Smooth muscle cell (in vitro differentiated cells): ENCODE measurements at regions not wholly inside any gene's neighbourhood (a gene's known extent, or its start where the extent isn't known, plus 50 kb on each side); places are given as distances from the start of the nearest gene placed in this dataset.
"Not testable (repeated sequence)": the region's sequence is repeated elsewhere in the genome, so short reads cannot be mapped to it uniquely, and the experiment has no call there.

Experiments
- DNase-seq: peaks from one replicate; lab custom pipeline; 2025; ENCODE audit not compliant: unreplicated experiment; lab: John Stamatoyannopoulos, UW
- H2AFZ ChIP-seq: fragments of 200-600 bp; sonication (generic); 2 replicates; pipeline ENCODE4 v1.6.0; 2016; ENCODE audit warnings: antibody characterized with exemption, low read depth, mild to moderate bottlenecking
- H3F3A ChIP-seq: fragments of 200-600 bp; sonication (generic); 2 replicates; pipeline ENCODE4 v1.6.0; 2017; ENCODE audit warnings: antibody characterized with exemption, low read depth
- H3K27ac ChIP-seq: fragments of 200-600 bp; sonication (generic); 2 replicates; pipeline ENCODE4 v1.5.1; 2016; ENCODE audit warnings: low read depth, mild to moderate bottlenecking
- H3K27me3 ChIP-seq: fragments of 200-600 bp; sonication (generic); 2 replicates; pipeline ENCODE4 v1.6.1; 2016; ENCODE audit warnings: low read depth, mild to moderate bottlenecking
- H3K36me3 ChIP-seq: fragments of 200-600 bp; sonication (generic); 2 replicates; pipeline ENCODE4 v1.5.1; 2016; ENCODE audit warnings: low read depth
- H3K4me1 ChIP-seq: fragments of 200-600 bp; sonication (generic); 2 replicates; pipeline ENCODE4 v1.5.1; 2016; ENCODE audit warnings: low read depth
- H3K4me2 ChIP-seq: fragments of 200-600 bp; sonication (generic); 2 replicates; pipeline ENCODE4 v1.6.0; 2016; ENCODE audit warnings: mild to moderate bottlenecking
- H3K4me3 ChIP-seq: fragments of 200-600 bp; sonication (generic); 2 replicates; pipeline ENCODE4 v1.5.1; 2016; ENCODE audit warnings: mild to moderate bottlenecking
- H3K79me2 ChIP-seq: fragments of 200-600 bp; sonication (generic); 2 replicates; pipeline ENCODE4 v1.6.0; 2016; ENCODE audit warnings: low read depth, mild to moderate bottlenecking
- H3K9ac ChIP-seq: fragments of 200-600 bp; sonication (generic); 2 replicates; pipeline ENCODE4 v1.6.0; 2016; ENCODE audit warnings: low read depth
- H3K9me3 ChIP-seq: fragments of 200-600 bp; sonication (generic); replicated peaks from 2 replicates; pipeline ENCODE4 v1.5.1; 2016; ENCODE audit warnings: low read depth
- H4K20me1 ChIP-seq: fragments of 200-600 bp; sonication (generic); 2 replicates; pipeline ENCODE4 v1.6.0; 2016; ENCODE audit warnings: low read depth
- CTCF ChIP-seq: fragments of 200-600 bp; sonication (generic); IDR thresholded peaks from 2 replicates; pipeline ENCODE4 v1.5.1; 2017; ENCODE audit warnings: borderline replicate concordance, mild to moderate bottlenecking, antibody characterized with exemption; ENCODE audit not compliant: insufficient read depth, poor library complexity, severe bottlenecking
- WGBS: methylation state at CpG from one replicate; pipeline ENCODE4 v1.1.7; 2016; ENCODE audit warnings: low lambda C conversion rate; 5-methylcytosine and 5-hydroxymethylcytosine counted together

- H3K4me3 ChIP-seq, result no peak overlapping the region
- H3K79me2 ChIP-seq, result no peaks in the 10 kb centered on the region
- H4K20me1 ChIP-seq, result no peaks in the 10 kb centered on the region
- no peaks in the 10 kb centered on the region for H3K27me3 ChIP-seq
- WGBS, result 81% methylated on average over 5 of the region's 5 CpGs
- H3K27ac ChIP-seq, result no peak overlapping the region
- no peak for TF ChIP-seq CTCF
- no peak overlapping the region for H2AFZ ChIP-seq
- no peaks in the 10 kb centered on the region for H3F3A ChIP-seq
- DNase-seq, result no peak
- H3K4me1 ChIP-seq, result peaks cover 58% of the 10 kb centered on the region
- H3K36me3 ChIP-seq, result no peaks in the 10 kb centered on the region
- H3K9me3 ChIP-seq, result no peaks in the 10 kb centered on the region
- no peak overlapping the region for H3K4me2 ChIP-seq
- H3K9ac ChIP-seq, result no peak overlapping the region
These were observed 137.0 kb upstream of the CDKN3 start for GRCh38 chr14:54259821-54260220.

GRCh38 chr14:54261283-54261682 is 135.5 kb upstream of the CDKN3 start:
- no peaks in the 10 kb centered on the region for H3K79me2 ChIP-seq
- no peaks in the 10 kb centered on the region for H3K36me3 ChIP-seq
- no peak overlapping the region for H3K4me3 ChIP-seq
- no peak for TF ChIP-seq CTCF
- no peaks in the 10 kb centered on the region for H4K20me1 ChIP-seq
- peaks cover 56% of the 10 kb centered on the region for H3K4me1 ChIP-seq
- WGBS, result 72% methylated on average over 7 of the region's 7 CpGs
- no peak overlapping the region for H2AFZ ChIP-seq
- H3K4me2 ChIP-seq, result no peak overlapping the region
- H3K27ac ChIP-seq, result no peak overlapping the region
- H3K9ac ChIP-seq, result no peak overlapping the region
- H3K27me3 ChIP-seq, result no peaks in the 10 kb centered on the region
- DNase-seq, result no peak
- H3F3A ChIP-seq, result no peaks in the 10 kb centered on the region
- no peaks in the 10 kb centered on the region for H3K9me3 ChIP-seq

GRCh38 chr14:54266616-54267015 is 130.2 kb upstream of the CDKN3 start:
- H3K4me2 ChIP-seq, H2AFZ ChIP-seq, H3K9me3 ChIP-seq, H3K4me1 ChIP-seq, H3K27me3 ChIP-seq, H3K4me3 ChIP-seq, H3K9ac ChIP-seq, H3K36me3 ChIP-seq, H3K27ac ChIP-seq, H3K79me2 ChIP-seq, H4K20me1 ChIP-seq, H3F3A ChIP-seq, DNase-seq: not testable (repeated sequence)
- 82% methylated on average over 3 of the region's 3 CpGs for WGBS

GRCh38 chr14:54267172-54267571 is 129.6 kb upstream of the CDKN3 start:
- H3K4me2 ChIP-seq, result no peak overlapping the region
- 86% methylated on average over 2 of the region's 2 CpGs for WGBS
- TF ChIP-seq CTCF, result no peak

More at GRCh38 chr14:54267172-54267571, 129.6 kb upstream of the CDKN3 start:
- H3K4me3 ChIP-seq, result no peak overlapping the region
- peaks cover 2% of the 10 kb centered on the region for H3K4me1 ChIP-seq
- no peak overlapping the region for H3K27ac ChIP-seq
- DNase-seq, result no peak
- no peaks in the 10 kb centered on the region for H3K36me3 ChIP-seq
- no peaks in the 10 kb centered on the region for H3K79me2 ChIP-seq
- H3K27me3 ChIP-seq, result no peaks in the 10 kb centered on the region
- H3F3A ChIP-seq, result no peaks in the 10 kb centered on the region
- no peaks in the 10 kb centered on the region for H4K20me1 ChIP-seq
- H2AFZ ChIP-seq, result no peak overlapping the region
- H3K9me3 ChIP-seq, result no peaks in the 10 kb centered on the region
- H3K9ac ChIP-seq, result no peak overlapping the region
